Vagina (tissue), 2 donors: ENCODE measurements at regions not wholly inside any gene's neighbourhood (a gene's known extent, or its start where the extent isn't known, plus 50 kb on each side); places are given as distances from the start of the nearest gene placed in this dataset.

Experiments used
- POLR2AphosphoS5 ChIP-seq, 2 donors: sonication (generic); formaldehyde crosslinking; IDR thresholded peaks; one replicate each; pipeline ENCODE4 v1.9.0; 2017; ENCODE audit warnings: antibody characterized with exemption in 2 of 2, mild to moderate bottlenecking in 2 of 2, low read depth in 1 of 2; ENCODE audit not compliant: insufficient read depth in 1 of 2
- TF ChIP-seq, protein P1 (sequence below), 3 experiments: fragments of 450-650 bp in 2 of 3; fragments of 200-600 bp in 1 of 3; sonication (generic) in 1 of 3; IDR thresholded peaks; one replicate each; pipeline ENCODE4 v1.5.1; 2017 to 2019; ENCODE audit warnings: antibody characterized with exemption in 3 of 3, mild to moderate bottlenecking in 2 of 3, moderate library complexity in 2 of 3

DNA sequence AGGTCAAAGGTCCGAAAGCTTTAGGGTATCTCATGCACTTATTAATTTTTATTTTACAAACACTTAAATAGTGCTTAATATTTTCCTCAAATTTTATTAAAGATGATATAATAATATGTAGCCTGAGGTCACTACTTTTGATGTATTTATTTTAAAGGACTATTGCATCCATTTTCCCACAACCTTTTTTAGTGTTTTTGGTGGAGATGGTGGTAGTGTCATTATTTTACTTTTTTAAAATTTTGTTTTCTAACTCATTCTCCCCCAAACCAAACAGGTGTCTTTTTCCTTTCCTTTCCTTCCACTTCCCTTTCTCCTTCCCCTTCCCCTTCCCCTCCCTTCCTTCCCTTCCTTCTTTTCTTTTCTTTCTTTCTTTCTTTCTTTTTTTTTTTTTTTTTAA is 328.6 kb downstream of the CYLC2 start:
- TF ChIP-seq, protein P1, sequence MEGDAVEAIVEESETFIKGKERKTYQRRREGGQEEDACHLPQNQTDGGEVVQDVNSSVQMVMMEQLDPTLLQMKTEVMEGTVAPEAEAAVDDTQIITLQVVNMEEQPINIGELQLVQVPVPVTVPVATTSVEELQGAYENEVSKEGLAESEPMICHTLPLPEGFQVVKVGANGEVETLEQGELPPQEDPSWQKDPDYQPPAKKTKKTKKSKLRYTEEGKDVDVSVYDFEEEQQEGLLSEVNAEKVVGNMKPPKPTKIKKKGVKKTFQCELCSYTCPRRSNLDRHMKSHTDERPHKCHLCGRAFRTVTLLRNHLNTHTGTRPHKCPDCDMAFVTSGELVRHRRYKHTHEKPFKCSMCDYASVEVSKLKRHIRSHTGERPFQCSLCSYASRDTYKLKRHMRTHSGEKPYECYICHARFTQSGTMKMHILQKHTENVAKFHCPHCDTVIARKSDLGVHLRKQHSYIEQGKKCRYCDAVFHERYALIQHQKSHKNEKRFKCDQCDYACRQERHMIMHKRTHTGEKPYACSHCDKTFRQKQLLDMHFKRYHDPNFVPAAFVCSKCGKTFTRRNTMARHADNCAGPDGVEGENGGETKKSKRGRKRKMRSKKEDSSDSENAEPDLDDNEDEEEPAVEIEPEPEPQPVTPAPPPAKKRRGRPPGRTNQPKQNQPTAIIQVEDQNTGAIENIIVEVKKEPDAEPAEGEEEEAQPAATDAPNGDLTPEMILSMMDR (IDR thresholded peaks at IDR 0.05): no peak
- TF ChIP-seq POLR2AphosphoS5 (IDR thresholded peaks at IDR 0.05; ENCODE audit: insufficient read depth in 1 of 2, low read depth in 1 of 2): no peak
